SK-N-MC (cell line): ENCODE measurements at regions not wholly inside any gene's neighbourhood (a gene's known extent, or its start where the extent isn't known, plus 50 kb on each side); places are given as distances from the start of the nearest gene placed in this dataset.

Experiments
- EZH2 ChIP-seq: fragments of 200-600 bp; sonication (generic); IDR thresholded peaks from one replicate; pipeline ENCODE4 v1.6.1; 2017; ENCODE audit warnings: antibody characterized with exemption
- FOXP2 ChIP-seq: optimal IDR thresholded peaks from 2 replicates; pipeline ENCODE3; 2011; ENCODE audit warnings: mild to moderate bottlenecking, moderate library complexity; ENCODE audit not compliant: insufficient read depth; ENCODE audit errors: extremely low read length, control extremely low read depth
- POLR2AphosphoS5 ChIP-seq: IDR thresholded peaks from 2 replicates; pipeline ENCODE4 v1.6.1; 2012; ENCODE audit warnings: mild to moderate bottlenecking, low read depth, low read length, borderline replicate concordance

- TF ChIP-seq POLR2AphosphoS5 (no peak), EZH2 (no peak), FOXP2 (no peak)
These were observed 109.0 kb downstream of the GNL3L start for GRCh38 chrX:54639018-54639345.
